ENCODE measurements at regions not wholly inside any gene's neighbourhood (a gene's known extent, or its start where the extent isn't known, plus 50 kb on each side); places are given as distances from the start of the nearest gene placed in this dataset.

DNA sequence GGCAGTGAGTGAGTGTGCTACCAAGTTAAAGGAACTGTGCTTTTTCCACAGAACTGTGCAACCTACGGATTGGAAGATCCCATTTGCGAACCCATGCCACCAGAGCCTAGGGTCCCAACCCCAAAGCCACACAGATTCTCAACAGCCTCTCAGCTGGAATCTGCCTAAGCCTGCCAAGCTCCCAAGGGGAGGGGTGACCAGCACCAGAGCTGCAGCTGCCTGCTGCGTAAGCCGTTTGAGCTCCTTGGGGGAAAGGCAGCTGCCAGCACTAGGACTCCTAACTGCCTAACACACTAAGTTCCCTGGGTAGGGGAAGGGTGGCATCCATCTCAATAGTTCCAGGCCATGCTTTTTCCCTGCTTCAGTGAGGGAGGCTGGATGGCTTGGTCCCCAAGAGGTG is 738.1 kb upstream of the PRKX start:
- DNase-seq, result no peak

DNA sequence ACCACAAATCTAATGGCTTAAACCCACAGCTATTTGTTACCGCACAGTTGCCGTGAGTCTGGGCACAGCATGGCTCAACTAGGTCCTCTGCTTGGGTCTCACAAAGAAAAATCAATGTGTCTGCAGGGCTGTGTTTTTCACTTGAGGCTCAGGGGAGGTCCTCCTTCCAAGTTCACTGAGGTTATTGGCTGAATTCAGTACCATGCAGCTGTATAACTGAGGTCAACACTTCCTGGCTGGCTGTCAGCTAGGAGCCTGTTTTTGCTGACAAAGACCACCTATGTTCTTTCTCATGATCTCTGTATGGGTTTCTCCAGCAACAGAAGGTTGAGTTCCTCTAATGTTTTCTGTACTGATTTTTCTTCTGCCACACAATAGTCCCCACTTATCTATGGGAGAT is 736.7 kb upstream of the PRKX start:
- DNase-seq, result no peak

DNA sequence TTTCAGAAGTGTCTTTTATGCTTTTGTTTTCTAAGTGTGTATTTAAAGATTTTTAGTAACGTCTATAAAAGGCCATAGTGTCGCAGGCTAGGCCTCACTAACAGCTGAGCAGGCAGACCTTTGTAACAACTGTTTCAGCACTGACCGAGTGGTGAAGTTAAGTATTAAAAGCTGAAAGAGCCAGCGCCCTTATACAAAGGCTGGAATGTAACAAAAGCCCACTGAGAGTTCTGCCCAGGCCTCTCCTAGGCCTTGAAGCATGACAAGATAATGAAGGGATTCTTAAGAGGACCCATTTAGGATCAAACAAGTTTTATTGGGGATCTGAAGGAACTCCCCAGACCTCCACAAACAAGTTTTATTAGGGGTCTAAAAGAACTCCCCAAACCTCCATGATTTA is 722.5 kb upstream of the PRKX start:
- no peak for DNase-seq

GRCh38 chrX:4397471-4397870 is 684.0 kb upstream of the PRKX start:
- no peak for DNase-seq

GRCh38 chrX:4382273-4382672 is 668.8 kb upstream of the PRKX start:
- no peak for DNase-seq

- DNase-seq, result no peak
These were observed 667.3 kb upstream of the PRKX start for GRCh38 chrX:4380710-4381109.

- DNase-seq, result no peak
These were observed 665.6 kb upstream of the PRKX start for GRCh38 chrX:4379071-4379470.

- no peak for DNase-seq
These were observed 660.3 kb upstream of the PRKX start for GRCh38 chrX:4373791-4374190.

DNA sequence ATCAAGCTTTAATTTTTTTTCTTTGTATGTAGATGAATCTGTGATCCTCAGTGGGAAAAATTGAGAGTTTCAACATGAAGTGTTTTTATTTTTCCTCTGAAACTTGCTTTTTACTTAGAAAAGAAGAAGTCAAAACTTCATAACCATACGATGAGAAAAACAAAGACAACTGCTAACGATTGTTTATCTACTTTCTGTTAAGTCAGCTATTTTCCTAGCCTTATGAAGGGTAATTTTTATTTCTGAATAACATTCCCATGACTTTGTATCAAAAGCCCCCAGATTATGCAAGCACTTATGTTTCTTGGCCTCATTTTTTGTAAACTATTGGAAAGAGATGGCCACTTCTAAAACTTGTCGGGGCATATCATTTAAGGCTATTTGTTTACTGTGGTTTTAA is 645.1 kb upstream of the PRKX start:
- no peak for DNase-seq

GRCh38 chrX:4322916-4323315 is 609.5 kb upstream of the PRKX start:
- DNase-seq, result no peak

GRCh38 chrX:4320436-4320947 is 607.0 kb upstream of the PRKX start:
- DNase-seq, result no peak

- DNase-seq, result no peak
These were observed 602.4 kb upstream of the PRKX start for GRCh38 chrX:4315891-4316290.

DNA sequence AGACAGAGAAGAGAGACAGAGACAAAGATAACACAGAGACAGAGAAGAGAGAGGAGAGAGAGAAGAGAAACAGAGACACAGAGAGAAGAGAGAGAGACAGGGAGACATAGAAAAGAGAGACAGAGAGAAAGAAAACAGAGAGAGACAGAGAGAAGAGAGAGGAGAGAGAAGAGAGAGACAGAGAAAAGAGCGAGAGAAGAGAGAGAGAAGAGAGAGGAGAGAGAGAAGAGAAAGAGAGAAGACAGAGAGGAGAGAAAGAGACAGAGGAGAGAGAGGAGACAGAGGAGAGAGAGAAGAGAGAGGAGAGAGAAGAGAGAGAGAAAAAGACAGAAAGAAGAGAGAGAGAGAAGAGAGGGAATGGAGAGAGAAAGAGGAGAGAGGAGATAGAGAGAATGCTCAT is 601.1 kb upstream of the PRKX start:
- DNase-seq, result no peak

GRCh38 chrX:4277122-4277521 is 563.7 kb upstream of the PRKX start:
- no peak for DNase-seq

GRCh38 chrX:4268676-4269075 is 555.2 kb upstream of the PRKX start:
- no peak for DNase-seq

- DNase-seq, result no peak
These were observed 551.6 kb upstream of the PRKX start for GRCh38 chrX:4265036-4265435.

DNA sequence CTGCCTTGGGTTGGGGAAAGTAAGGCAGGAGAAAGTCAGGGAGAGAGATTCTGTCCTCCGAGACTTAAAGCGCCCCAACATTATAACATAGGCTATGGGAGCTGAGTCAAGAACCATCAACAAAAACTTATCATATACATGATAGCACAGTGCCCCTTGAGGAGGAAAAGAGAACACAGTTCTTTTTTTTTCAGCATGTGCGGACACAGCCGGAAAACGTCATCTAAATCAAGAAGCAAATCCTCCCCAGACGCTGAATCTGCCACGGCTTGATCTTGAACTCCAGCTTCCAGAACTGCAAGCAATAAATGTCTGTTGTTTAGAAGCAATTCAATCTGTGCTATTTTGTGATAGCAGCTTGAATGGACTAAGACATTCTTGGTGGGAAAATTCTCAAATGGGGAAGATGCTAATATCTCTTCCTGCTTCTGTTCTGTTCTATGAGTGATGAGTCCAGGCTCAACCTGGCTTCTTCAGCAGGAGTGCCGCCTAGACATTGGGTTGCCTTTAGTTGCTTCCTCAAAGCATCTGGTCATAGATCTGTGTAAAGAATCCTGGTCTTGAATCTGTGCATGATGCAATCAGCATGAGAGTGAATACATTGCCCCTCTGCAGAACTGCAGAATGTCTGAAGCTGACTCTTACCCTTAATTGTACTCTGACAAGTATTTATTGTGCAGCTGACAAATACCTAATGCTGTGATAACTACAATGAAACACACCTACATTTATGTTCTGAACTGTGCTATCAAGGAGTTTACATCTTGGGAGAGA is 549.8 kb upstream of the PRKX start:
- DNase-seq, result no peak

DNA sequence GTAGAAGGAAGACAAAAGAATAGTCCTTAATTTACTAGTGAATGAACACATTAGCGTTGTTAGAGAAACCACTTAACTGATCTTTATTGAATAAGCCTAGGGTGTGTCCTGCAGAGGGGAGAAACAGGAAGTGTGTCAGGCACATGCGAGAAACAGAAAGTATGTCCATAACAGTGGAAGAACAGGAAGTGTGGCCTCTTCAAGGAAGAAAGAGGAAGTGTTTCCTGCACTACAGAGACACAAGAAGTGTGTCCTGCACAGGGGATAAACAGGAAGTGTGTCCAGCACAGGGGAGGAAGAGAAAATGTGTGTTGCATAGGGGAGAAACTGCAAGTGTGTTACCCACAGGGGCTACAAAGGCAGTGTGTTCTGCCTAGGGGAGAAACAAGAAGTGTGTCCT is 539.6 kb upstream of the PRKX start:
- no peak for DNase-seq

DNA sequence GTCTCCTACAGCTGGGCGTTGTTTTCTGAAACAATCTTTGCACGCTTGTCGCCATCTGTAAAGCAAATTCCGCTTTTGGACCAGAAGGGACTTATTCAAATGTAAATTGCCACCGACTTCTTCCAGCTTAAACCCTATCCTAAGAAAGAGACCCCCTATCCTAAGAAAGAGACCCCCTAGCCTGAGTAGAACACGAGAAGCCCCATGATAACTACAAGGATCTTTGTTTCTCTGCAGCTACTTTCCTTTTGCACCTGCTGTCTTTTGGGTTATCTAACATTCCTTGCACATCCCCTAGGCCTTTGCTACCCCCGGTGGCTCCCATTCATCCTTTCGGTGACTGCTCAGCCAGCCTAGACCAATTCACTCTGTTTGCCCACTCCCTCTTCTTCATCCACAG is 536.0 kb upstream of the PRKX start:
- no peak for DNase-seq

GRCh38 chrX:4243759-4244158 is 530.3 kb upstream of the PRKX start:
- DNase-seq, result no peak

- no peak for DNase-seq
These were observed 527.2 kb upstream of the PRKX start for GRCh38 chrX:4240541-4241194.

- DNase-seq, result no peak
These were observed 526.4 kb upstream of the PRKX start for GRCh38 chrX:4239650-4240540.

- no peak for DNase-seq
These were observed 525.5 kb upstream of the PRKX start for GRCh38 chrX:4238916-4239315.

- DNase-seq, result no peak
These were observed 511.6 kb upstream of the PRKX start for GRCh38 chrX:4225086-4225485.
